ENCODE measurements at regions not wholly inside any gene's neighbourhood (a gene's known extent, or its start where the extent isn't known, plus 50 kb on each side); places are given as distances from the start of the nearest gene placed in this dataset.

GRCh38 chr16:80347002-80347401 lies 193.8 kb upstream of the DYNLRB2 start:
- Histone ChIP-seq H3K27ac (ENCODE audit: insufficient read depth, low read depth, low read length) (no peak overlapping the region), H3K9ac (replicated peaks; ENCODE audit: extremely low read depth, insufficient read depth, low read length) (no peak overlapping the region), H4K20me1 (replicated peaks; ENCODE audit: control insufficient read depth, extremely low read depth, insufficient read depth, low read length) (no peaks in the 10 kb centered on the region), H3K4me1 (ENCODE audit: control insufficient read depth, extremely low read depth, insufficient read depth, low read length) (no peaks in the 10 kb centered on the region), H3K9me3 (replicated peaks; ENCODE audit: control insufficient read depth, insufficient read depth, low read length) (no peaks in the 10 kb centered on the region), H3K27me3 (ENCODE audit: control insufficient read depth in 2 of 2, insufficient read depth in 2 of 2, low read length in 2 of 2) (no peaks in the 10 kb centered on the region), H3K9me1 (replicated peaks; ENCODE audit: control insufficient read depth, extremely low read depth, insufficient read depth, low read length) (no peaks in the 10 kb centered on the region), H3K4me3 (replicated peaks in 1 of 3; ENCODE audit: insufficient read depth in 1 of 3, low read depth in 1 of 3, low read length in 3 of 3) (no peak overlapping the region), H3K36me3 (ENCODE audit: control insufficient read depth in 2 of 2, extremely low read depth in 1 of 2, insufficient read depth in 2 of 2, low read length in 2 of 2) (no peaks in the 10 kb centered on the region), H3K4me2 (ENCODE audit: insufficient read depth, low read length) (no peak overlapping the region), H2AFZ (ENCODE audit: low read depth, low read length) (no peak overlapping the region), H3K79me2 (ENCODE audit: control insufficient read depth, insufficient read depth, low read length) (no peaks in the 10 kb centered on the region)
- BruUV-seq (replicated peaks), result no TSS peak
- intact Hi-C loops (cut with micrococcal nuclease), result no loop called here
- DNase-seq (ENCODE audit: low read depth, low spot score) (no peak), FAIRE-seq (no peak)
- dilution Hi-C loops (cut with MboI; ENCODE audit: extremely low pct_ligation_motif_present, low sequenced_read_pairs), result no loop called here
- TF ChIP-seq POLR2A (IDR thresholded peaks at IDR 0.05; ENCODE audit: low read depth, low read length), result no peak
- TF ChIP-seq CTCF (IDR thresholded peaks at IDR 0.05; ENCODE audit: extremely low read depth in 1 of 2, insufficient read depth in 1 of 2, low read depth in 1 of 2, low read length in 2 of 2), result no peak
- TF ChIP-seq MYC (IDR thresholded peaks at IDR 0.05; ENCODE audit: low read depth, low read length), result no peak
- TF ChIP-seq MAX (IDR thresholded peaks at IDR 0.05; ENCODE audit: insufficient read depth, insufficient read length), result no peak
- no peak for TF ChIP-seq FOS (IDR thresholded peaks at IDR 0.05; ENCODE audit: borderline replicate concordance, insufficient read depth, low read length)
- TF ChIP-seq EZH2 (IDR thresholded peaks at IDR 0.05; ENCODE audit: borderline replicate concordance, low read depth, low read length, severe bottlenecking), result no peak
- TF ChIP-seq JUN (IDR thresholded peaks at IDR 0.05; ENCODE audit: borderline replicate concordance, insufficient read depth, insufficient read length, low read depth), result no peak
- TF ChIP-seq GATA2 (IDR thresholded peaks at IDR 0.05; ENCODE audit: insufficient read depth, insufficient read length, low read depth, low read length), result no peak
- no peak for TF ChIP-seq POLR2AphosphoS5 (IDR thresholded peaks at IDR 0.05; ENCODE audit: insufficient read depth, low read depth, low read length)
- ChIA-PET CTCF (no interaction called here), POLR2A (no interaction called here)

Data from endothelial cell of umbilical vein (primary cell).